ENCODE measurements at regions not wholly inside any gene's neighbourhood (a gene's known extent, or its start where the extent isn't known, plus 50 kb on each side); places are given as distances from the start of the nearest gene placed in this dataset.

DNA sequence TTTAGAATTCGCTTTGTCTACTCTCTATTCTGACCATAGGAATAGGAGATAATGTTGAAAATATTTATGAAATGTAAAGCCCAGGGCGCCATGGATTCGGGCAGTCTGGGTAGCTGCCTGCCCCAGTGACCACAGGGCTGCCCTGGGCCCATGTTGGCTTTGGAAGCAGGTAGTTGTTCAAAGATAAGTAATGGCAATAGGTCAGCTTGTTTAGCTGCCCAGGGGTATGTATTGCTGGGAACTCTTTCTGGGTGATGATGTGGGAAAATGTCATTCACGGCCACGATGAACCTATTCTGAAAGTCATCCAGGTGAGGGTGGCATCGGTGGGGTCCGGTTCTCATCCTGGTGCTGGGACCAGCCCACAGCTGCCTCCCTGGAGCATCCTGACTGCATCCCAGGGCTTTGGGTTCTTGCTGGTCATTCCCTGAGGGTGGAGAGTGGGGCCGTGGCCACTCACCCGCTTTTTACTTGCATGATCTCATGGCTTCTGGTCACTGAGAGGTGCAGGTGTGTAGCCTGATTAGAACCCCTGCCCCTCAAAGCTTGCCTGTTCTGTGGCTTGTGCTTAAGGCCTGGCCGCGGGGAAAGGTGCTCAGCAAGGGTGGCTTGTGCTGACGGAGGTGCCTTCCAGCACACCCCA lies 102.8 kb downstream of the ERMARD start:
- no peak for DNase-seq

DNA sequence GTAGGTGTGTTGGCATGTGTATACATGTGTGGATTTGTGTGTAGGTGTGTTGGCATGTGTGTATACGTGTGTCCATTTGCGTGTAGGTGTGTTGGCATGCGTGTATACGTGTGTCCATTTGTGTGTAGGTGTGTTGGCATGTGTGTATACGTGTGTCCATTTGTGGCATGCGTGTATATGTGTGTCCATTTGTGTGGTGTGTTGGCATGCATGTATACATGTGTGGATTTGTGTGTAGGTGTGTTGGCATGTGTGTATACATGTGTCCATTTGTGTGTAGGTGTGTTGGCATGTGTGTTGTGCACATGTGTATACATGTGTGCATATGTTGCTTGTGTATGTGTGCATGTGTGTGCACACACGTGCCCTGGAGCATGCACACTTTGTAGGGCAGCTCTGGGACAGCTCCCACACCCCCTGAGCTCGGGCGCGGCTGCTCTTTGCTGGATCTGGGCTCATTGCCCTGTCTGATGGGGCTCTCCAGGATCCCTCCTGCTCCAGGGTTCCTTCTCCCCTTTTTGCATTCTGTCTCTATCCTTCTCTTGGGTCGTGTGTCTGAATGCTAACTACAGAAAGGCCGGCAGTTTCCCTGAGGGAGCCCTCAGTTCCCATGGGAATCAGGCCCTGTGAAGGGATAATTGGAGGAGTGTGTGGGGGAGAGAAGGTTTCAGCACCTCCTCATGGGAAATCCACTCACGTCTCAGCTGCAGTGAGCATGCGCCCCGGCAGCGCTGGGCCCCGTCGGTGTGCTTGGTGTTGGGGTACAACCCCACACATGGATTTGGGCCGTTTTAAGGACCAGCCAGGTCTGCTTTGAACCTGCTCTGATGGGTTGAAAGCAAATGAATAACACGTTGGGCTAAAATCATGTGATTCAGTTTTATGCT lies 102.0 kb downstream of the ERMARD start:
- DNase-seq, result no peak

DNA sequence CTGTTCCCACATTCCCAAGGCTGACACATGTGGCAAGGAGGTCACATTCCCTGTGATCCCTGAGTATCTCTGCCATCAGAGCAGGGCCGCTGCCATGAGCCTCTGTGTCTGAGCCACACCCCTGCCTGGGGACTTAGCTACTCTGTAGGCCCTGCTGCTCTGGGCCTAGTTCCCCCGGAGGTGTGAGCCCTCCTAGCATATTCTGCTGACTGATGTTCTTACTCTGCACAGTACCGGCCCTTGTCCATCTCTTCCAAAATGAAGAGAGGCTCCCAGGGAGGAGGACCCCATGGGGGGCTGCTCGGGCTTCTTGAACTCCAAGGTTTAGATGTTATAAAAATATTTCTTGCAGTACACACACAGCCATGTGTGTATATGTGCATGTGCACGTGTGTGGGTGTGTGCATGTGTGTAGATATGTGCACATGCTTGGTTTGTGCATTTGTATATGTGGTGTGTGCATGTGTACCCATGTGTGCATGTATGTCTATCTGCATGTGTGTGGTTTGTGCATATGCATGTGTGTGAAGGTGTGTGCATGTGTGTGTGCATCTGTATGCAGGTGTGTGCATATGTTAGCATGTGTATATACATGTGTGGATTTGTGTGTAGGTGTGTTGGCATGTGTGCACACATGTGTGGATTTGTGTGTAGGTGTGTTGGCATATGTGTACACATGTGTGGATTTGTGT lies 101.2 kb downstream of the ERMARD start:
- no peak for DNase-seq

DNA sequence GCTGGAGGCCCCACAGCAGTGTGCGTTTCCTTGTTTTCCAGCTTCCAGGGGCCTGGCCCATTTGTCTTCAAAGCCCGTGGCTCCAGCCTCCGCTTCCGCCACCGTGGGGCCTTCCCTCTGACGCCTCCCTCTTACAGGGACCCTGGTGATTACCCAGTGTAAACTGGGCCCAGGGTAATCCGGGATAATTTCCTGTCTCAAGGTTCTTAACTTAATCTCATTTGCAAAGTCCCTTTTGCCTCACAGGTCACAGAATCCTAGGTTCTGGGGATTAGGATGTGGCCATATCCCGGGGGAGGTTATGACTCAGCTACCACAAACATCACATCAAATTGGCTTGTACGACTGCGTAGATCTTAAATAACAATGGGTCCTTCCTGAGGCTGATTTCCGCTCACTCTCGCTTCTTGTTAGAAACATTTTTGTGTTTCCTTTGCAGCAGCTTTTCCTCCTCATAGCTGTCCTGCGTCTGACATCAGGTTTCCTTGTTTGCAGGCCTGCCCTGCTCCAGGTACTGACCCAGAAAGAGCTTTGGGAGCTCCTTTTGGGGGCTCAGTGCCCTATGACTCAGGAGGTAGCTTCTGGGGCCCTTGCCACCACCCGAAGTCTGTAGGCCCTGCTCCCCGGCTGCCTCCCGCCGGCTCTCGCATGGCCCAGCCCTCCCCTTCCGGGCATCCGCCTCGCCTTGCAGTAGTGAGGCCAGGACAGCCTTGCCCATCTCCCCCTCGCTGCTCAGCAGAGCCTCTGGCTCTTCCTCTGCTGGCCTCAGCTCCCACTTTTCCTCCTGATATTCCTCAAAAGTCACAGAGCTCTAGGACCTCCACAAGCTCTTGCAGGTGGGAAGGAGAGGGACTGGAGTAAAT lies 100.5 kb downstream of the ERMARD start:
- no peak for DNase-seq

DNA sequence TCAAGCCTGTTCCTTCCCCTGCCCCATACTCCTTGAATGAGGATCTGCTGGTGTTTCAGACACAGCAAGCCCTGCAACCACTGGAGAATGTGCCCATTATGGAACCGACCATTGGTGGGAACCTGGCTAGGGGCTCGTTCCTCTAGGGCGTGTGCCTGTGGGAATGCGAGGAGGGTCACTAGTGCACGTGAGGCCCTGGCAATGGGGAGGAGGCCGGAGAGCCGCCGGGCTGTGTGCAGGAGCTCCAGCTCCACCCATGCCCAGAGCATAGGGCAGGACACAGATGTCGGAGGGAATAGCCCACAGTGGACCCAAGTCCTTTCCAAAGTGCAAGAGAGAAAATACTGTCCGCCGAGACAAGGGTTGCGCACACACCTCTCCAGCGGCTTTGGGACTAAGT lies 99.3 kb downstream of the ERMARD start:
- DNase-seq, result no peak

DNA sequence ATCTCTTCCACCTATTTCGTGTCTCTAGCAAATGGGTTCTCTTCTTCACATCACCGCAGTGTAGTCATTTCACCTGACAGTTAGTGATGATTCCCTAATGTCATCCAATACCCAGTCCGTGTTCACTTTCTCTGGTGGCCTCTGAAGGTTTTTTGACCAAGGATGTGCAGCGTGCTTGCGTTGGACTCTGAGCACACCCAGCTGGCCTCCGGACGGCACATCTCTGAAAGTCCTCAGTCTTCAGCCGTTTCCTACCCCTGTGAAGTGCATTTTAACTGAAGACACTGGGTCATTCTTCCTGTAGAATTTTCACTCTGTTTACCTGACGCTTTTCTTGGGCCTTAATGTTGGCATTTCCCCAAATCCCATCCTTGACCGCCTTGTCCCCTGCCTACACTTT lies 98.7 kb downstream of the ERMARD start:
- no peak for DNase-seq

DNA sequence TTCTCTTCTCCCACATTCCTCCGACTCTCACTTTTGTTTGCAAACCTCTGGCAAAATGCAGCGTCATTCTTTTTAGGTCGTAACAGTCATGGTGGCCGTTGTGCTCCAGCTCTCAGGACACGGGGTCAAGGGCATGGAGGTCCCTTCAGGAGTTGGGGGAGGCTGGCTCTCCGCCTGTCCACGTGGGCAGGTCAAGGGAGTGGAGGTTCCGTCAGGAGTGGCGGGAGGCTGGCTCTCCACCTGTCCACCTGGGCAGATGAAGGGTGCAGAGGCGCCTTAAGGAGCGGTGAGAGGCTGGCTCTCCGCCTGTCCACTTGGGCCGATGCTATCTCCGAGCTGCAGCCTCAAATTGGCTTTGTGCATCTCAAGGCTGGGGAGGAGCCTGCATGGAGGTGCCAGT lies 98.0 kb downstream of the ERMARD start:
- DNase-seq, result no peak

DNA sequence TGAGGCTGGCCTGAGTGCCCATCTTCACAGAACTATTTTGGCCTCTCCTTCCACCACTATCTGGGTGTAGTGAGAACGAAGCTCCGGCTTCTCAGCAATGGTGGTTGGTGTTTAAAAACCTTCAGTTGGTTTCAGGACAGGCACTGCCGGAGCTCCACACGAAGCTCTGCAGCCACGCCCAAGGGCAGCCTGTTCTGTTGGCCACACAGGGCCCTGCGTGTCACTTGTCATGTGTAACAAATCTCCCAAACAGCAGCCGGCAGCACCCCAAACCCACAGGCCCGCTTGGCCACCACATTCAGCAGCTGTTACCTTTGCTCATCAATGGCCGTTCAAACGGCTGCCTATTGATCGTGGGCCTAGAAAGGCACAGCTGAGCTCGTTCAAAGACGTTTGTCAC lies 97.5 kb downstream of the ERMARD start:
- no peak for DNase-seq

DNA sequence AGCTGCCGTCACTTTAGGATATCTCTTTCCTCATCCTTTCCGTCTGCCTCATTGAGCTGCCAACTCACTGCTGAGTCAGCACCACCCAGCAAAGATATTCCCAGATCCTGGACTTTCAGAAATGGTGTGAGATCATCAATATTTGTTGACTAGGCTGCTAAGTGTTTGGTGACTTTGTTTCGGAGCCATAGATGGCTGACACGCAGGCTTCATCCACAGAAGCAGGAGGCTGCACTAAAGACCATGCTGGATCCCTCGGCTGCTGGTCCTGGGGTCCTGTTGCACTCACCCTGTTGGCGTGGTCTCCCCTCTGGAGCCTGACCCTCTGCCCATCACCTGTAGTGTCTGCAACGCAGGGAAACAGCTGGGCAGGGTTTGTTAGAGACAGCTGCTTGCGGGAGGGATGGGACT lies 96.5 kb downstream of the ERMARD start:
- DNase-seq, result no peak

DNA sequence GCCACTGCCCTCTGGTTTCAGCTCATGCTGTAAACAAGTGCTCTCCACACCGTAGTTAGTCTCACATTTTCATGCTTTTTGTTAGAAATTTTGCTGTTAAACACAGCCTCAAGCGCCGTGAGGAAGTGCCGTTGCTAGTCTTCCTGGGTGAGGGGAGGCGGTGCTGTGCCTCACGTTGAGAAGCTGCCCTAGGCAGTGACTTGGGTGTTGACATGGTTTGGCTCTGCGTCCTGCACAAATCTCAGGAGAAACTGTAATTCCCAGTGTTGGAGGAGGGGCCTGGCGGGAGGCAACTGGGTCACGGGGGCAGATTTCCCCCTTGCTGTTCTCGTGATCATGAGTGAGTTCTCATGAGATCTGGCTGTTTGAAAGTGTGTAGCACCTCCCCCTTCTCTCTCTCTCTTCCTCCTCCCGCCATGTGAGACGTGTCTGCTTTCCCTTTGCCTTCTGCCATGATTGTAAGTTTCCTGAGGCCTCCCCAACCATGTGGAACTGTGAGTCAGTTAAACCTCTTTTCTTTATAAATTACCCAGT lies 95.8 kb downstream of the ERMARD start:
- DNase-seq, result no peak

DNA sequence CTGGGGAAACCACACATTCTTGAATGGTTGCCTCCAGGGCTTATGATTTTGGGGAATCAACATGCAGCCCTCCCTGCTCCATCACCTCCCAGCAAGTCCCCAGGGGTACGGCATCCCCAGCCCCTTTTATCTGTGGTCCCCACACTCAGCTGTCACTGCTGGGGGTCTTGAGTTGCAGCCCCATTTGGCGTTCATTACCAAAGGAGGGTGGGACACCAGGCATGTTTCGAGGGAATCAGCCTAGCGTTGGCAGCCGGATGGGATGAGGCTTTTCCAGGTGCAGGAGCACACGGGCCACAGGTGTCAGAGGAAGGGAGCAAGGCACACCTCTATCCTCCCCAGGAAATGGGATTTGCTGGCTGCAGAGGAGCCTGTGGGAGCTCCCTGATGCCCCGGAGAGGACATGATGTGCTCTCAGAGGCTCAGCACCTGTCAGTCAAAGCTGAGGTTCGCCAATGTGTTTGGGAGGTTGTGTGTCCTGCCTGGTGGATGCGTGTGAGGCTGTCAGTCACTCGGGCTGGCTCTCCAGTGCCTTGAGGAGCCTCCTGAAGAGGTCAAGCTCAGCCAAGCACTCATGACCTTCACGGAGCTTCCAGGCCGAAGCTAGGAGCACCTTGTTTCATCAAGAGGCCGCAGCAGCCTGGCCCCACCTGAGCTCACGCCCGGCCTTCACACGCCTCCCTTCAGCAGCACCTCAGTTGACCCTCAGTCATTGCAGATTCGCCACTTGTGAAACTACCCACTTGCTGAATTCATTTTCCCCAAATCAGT lies 95.0 kb downstream of the ERMARD start:
- DNase-seq, result no peak

DNA sequence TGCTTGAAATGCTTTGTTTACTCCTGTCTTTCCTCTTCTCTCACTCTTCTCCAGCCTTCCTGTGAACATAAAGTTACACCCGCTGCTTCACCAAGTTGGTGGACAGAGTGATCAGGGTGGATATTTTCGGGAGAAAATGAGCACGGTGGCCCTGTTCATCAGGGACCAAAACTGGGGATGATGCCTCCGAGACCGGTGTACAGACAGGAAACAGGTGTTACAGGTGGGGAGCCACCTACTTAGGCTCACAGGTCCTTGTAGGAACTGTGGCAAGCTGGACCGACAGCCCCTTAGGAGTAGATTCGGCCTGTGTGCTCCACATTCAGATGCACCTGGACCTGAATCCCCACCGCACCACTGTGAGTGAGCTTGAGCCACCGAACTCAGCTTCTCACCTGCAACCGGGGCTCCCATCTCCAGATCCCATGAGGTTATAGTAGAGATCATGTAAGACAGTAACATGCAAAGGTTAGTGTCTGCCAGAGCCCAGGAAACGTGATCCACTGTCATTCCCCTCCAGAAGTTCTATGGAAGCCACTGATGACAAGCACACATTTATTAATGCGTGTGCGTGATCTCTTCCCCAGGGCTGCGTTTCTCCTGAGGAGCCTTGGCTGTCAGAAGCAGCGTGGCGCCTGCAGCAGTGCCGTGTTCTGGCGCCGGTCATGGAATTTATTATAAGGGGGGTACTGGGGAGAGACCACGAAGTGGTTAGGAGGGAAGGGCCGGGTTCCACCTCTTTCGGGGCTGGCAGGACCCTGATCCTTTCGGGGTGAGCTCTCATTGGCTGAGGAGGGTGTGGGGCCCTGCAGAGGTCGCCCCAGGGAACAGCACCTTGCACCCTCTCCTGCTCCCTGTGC lies 94.2 kb downstream of the ERMARD start:
- no peak for DNase-seq

DNA sequence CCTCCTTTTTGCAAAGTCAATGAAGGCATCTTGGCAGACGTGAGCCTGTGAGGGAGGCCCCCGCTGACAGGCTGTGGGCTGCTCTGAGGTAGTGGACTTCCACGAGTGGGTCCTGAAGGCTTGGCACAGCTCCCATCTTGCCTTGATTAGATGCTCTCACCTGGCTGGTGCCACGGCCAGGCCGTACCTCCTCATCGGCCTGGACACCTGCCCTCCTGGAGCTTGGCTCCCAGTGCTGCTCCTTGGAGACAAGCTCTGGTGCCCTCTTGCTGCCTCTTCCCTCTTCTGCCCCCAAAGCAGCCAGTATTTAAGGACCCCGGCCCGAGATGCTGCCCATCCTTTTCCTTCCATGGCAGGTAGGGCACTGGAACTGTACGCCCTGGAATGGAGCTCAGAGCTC lies 93.5 kb downstream of the ERMARD start:
- DNase-seq, result no peak

DNA sequence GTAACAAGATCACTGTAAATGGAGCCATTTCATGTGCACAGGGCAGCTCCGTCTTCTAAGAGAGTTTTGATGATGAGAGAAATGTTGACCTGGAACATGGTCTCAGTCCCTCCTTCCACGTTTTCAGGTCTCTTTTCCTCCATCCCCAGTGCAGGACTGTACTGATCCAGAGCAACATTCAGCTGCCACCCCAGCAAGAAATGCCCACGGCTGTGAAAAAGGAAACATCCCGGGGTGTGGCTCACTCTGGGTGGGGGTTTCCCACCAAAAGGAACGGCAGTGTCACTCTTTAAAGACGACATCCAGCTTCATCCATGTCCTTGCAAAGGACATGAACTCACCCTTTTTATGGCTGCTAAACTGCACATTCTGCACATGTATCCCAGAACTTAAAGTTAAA lies 92.6 kb downstream of the ERMARD start:
- no peak for DNase-seq

DNA sequence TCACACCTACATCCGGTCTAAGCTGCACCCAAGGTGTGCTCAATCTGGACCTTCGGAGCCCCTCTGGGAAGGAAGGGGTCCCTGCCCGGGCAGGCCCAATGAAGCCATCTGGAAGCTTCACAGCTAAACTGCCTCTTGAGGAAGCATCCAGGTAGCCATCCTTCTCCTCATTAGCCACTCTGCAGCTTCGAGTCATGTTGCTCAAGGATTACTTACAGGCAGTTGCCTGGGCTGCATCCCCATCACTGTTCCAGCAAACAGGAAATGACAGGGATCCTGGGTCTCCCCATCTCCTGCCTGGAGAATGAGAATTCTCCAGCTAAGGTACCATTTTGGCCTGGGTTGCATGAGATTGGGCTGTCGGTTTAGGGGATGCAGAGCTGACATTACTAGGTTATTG lies 91.7 kb downstream of the ERMARD start:
- no peak for DNase-seq

DNA sequence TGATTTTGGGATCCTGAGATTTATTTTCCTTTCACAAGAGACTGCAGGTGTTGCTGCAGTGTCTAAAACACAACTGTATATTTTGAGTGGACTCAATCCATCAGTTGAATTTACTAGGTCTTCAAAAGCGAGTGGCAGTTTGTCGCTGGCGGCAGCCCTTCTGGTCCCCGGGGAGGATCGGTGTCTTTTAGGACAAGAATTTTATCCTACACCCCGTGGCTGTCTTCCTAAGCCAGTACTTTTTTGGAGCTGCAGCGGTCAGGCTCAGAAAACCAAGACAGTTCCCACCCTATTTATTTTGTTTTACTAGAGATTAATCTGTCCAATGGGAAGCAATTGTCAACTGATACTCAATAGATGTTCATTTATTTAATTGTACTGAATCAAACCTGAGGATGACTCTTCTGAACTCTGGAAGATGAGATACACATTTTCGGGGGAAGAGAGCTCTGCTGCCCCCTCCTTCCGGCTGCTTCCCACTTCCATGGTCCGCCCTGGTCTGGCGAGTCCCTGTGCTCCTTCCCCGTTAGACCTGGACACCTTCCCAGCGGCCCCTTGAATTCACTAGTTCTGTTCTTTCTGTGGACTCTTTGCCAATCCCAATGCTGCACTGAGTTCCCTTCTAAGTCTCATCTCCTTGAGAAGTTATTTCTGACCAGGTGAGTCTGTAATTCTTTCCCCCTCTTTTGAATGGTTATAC lies 90.6 kb downstream of the ERMARD start:
- DNase-seq, result no peak

DNA sequence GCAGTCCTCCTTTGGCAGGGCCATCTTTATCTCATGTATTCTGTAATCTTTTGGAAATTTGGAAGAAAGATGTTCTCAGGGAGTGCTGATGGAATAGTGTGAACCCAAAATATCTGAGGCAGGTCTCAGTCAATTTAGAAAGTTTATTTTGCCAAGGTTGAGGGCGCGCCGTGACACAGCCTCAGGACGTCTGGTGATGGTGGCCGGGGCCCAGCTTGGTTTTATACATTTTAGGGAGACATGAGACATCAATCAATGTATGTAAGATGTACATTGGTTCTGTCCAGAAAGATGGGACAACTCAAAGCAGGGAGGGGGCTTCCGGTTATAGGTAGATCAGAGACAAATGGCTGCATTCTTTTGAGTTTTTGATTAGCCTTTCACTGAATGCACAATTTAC lies 89.8 kb downstream of the ERMARD start:
- DNase-seq, result no peak

DNA sequence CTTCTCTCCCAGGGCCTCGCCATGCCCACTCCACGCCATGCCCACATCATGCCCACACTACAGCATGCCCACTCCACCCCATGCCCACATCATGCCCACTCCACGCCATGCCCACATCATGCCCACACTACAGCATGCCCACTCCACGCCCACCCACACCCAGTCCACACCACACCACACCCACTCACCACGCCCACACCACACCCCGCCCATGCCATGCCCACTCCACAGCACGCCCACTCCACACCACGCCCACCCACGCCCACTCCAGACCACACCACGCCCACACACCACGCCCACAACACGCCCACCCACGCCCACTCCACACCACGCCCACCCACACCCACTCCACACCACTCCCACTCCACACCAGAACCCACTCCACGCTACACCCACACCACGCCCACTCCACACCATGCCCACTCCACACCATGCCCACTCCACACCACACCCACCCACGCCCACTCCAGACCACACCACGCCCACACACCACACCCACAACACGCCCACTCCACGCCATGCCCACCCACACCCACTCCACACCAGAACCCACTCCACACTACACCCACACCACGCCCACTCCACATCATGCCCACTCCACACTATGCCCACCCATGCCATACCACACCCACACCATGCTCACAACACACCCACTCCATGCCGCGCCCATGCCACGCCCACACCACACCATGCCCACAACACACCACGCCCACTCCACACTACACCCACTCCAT lies 88.6 kb downstream of the ERMARD start:
- peak; percentile 9 for DNase-seq

DNA sequence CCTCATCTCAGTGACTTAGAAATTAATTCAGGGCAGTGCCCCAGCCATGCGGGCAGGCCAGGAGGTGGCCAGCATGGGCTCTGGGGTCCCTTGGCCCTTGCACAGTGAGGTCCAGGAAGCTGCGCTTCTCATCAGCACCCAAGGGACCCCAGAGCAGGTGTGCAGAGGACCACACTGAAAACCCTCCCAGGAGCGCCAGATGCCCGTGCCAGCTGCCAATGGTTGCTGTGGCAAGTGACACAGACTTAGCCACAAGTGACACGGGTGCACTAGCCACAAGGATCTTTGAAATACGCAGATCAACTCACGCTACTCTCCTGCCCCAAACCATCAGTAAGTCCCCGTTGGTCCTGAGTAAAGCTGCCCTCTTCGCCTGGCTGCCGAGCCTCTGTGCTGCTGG lies 88.1 kb downstream of the ERMARD start:
- no peak for DNase-seq

All from stimulated activated CD4-positive, alpha-beta T cell treated with anti-CD3 and anti-CD28 coated beads, Interleukin-15, amount 100 ng/mL, for 24 hours (primary cell).